ENCODE measurements at regions not wholly inside any gene's neighbourhood (a gene's known extent, or its start where the extent isn't known, plus 50 kb on each side); places are given as distances from the start of the nearest gene placed in this dataset.

DNA sequence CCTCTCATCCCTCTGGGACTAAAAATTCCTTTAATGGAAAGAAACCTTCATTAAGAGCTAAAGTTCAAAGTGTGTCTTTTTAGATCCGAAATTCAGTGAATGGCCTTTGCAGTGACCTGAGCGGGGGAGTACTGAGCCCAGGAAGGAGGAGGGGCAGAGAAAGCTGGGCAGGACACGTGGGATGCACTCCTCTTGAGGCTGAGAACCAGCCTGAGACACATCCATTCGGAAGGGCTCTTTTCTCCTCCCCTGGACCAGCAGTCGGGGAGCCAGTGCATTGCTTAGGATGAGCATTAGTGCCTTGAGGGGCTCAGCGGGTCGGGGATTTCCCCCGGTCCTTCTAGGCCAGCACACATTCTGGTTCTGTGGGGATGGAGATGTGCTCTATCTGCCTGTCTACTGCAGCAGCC is 258.9 kb upstream of the B3GAT1 start:
- Histone ChIP-seq H3K27ac (no peak overlapping the region), H3K9me3 (peaks cover 0 to 2% of the 10 kb centered on the region in 2 donors), H3K4me1 (no peaks in the 10 kb centered on the region), H3K36me3 (no peaks in the 10 kb centered on the region), H3K27me3 (peaks cover 0 to 33% of the 10 kb centered on the region in 2 donors), H3K4me3 (no peak overlapping the region)
- intact Hi-C loops (cut with DNase I): no loop called here
- DNase-seq (no peak), ATAC-seq (no peak)
- TF ChIP-seq, protein P1, sequence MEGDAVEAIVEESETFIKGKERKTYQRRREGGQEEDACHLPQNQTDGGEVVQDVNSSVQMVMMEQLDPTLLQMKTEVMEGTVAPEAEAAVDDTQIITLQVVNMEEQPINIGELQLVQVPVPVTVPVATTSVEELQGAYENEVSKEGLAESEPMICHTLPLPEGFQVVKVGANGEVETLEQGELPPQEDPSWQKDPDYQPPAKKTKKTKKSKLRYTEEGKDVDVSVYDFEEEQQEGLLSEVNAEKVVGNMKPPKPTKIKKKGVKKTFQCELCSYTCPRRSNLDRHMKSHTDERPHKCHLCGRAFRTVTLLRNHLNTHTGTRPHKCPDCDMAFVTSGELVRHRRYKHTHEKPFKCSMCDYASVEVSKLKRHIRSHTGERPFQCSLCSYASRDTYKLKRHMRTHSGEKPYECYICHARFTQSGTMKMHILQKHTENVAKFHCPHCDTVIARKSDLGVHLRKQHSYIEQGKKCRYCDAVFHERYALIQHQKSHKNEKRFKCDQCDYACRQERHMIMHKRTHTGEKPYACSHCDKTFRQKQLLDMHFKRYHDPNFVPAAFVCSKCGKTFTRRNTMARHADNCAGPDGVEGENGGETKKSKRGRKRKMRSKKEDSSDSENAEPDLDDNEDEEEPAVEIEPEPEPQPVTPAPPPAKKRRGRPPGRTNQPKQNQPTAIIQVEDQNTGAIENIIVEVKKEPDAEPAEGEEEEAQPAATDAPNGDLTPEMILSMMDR (IDR thresholded peaks at IDR 0.05): no peak

DNA sequence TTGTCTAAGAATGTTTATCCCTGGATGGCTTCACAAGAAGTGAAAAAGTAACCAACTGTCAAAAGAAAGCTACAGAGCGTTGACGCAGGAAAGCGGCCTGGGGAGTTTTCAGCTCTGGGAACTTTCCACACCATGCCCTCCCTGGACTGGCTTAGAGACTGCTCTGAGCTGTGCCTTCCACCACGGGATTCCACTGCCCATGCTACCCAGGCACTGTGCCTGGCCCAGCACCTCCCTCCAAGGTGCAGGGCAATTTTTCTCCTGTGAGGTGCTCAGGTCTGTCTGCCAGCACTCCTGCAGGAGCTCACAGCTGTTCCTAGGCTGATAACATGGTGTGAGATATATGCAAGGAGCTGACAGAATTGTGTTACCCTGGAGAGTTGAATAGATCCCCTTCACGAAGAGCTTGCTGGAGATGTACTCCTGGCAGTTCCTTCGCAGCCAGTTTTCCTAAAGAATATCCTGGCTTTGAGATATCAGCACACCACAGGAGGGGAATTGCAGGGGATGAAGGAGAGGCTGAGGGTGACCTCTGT is 258.3 kb upstream of the B3GAT1 start:
- H3K36me3 ChIP-seq: no peaks in the 10 kb centered on the region
- H3K4me3 ChIP-seq: no peak overlapping the region
- H3K27me3 ChIP-seq: peaks cover 0 to 33% of the 10 kb centered on the region in 2 donors
- H3K9me3 ChIP-seq: peaks cover 0 to 2% of the 10 kb centered on the region in 2 donors
- ATAC-seq (no peak), DNase-seq (no peak)
- intact Hi-C loops (cut with DNase I): no loop called here
- H3K27ac ChIP-seq: no peak overlapping the region
- no peaks in the 10 kb centered on the region for H3K4me1 ChIP-seq
- TF ChIP-seq, protein P1 (IDR thresholded peaks at IDR 0.05): no peak

DNA sequence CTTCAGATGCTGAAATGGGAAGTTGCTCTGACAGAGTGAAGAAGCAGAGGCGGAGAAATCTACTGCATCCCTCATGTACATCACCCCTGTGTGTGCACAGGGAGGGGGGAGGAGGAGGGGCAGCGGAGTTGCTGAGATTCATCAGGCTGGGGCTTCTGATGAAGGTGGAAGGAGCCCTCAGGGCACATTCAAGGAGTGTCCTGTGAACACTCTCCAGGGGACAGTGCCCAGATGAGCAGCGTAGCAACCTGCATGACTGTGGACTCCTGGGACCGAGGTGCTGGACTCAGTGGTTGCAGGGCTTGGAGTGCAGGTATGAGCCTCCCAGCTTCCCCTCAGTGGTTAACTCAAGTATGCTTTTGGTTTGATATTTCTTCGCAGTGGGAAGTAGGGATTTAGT is 257.8 kb upstream of the B3GAT1 start:
- no peak for ATAC-seq
- TF ChIP-seq, protein P1 (IDR thresholded peaks at IDR 0.05): no peak
- peaks cover 0 to 2% of the 10 kb centered on the region in 2 donors for H3K9me3 ChIP-seq
- no peaks in the 10 kb centered on the region for H3K4me1 ChIP-seq
- no peaks in the 10 kb centered on the region for H3K36me3 ChIP-seq
- H3K27me3 ChIP-seq: peaks cover 0 to 33% of the 10 kb centered on the region in 2 donors
- DNase-seq: no peak
- H3K4me3 ChIP-seq: no peak overlapping the region
- H3K27ac ChIP-seq: no peak overlapping the region
- intact Hi-C loops (cut with DNase I): no loop called here

DNA sequence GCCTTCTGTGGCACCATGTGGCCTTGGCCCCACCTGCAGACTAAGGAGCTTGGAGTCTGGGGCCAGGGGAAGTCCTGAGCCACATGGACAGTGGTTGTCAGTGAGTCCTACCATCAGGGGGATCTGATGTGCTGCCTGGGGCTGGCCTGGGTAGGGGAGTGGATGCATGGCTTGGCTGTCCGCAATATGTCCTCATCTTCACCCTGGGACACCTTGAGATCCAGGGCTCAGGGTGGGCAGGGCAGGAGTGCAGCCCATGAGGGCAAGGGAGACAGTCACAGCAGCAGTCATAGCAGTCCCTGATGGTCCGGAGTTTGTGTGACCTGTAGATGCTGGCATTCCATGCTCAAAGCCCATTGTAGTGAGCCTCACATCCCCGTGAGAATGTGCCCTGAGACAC is 256.8 kb upstream of the B3GAT1 start:
- no peaks in the 10 kb centered on the region for H3K4me1 ChIP-seq
- H3K27ac ChIP-seq: no peak overlapping the region
- no peak overlapping the region for H3K4me3 ChIP-seq
- peaks cover 0 to 33% of the 10 kb centered on the region in 2 donors for H3K27me3 ChIP-seq
- H3K36me3 ChIP-seq: no peaks in the 10 kb centered on the region
- TF ChIP-seq, protein P1 (IDR thresholded peaks at IDR 0.05): no peak
- ATAC-seq (no peak), DNase-seq (no peak)
- H3K9me3 ChIP-seq: no peaks in the 10 kb centered on the region
- intact Hi-C loops (cut with DNase I): no loop called here

DNA sequence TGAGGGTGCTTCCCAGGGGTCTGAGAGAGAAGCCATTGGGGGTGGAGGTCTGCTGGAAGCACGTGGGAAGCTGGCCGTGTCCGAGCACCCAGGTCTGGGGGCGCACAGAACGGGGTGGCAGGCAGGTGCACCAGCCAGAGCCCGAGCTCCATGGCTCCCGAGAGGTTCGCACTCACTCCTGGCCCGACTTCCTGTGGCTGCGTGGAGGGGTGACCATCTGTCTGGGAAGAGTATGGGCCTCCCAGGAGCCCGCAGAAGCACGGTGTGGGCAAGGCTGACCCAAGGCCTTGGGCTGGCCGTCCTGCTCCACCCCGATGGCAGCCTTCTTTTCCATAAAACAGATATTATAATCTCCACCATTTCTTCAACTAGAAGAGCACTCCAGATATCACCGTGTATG is 256.0 kb upstream of the B3GAT1 start:
- DNase-seq (no peak), ATAC-seq (no peak)
- H3K9me3 ChIP-seq: no peaks in the 10 kb centered on the region
- H3K4me1 ChIP-seq: no peaks in the 10 kb centered on the region
- H3K27ac ChIP-seq: no peak overlapping the region
- H3K27me3 ChIP-seq: peaks cover 0 to 33% of the 10 kb centered on the region in 2 donors
- intact Hi-C loops (cut with DNase I): no loop called here
- no peaks in the 10 kb centered on the region for H3K36me3 ChIP-seq
- H3K4me3 ChIP-seq: no peak overlapping the region
- TF ChIP-seq, protein P1 (IDR thresholded peaks at IDR 0.05): no peak

Data from left lung (tissue), 4 donors.